Left ventricle myocardium inferior (tissue), 1 donor: ENCODE measurements at regions not wholly inside any gene's neighbourhood (a gene's known extent, or its start where the extent isn't known, plus 50 kb on each side); places are given as distances from the start of the nearest gene placed in this dataset.
"Not testable (repeated sequence)": the region's sequence is repeated elsewhere in the genome, so short reads cannot be mapped to it uniquely, and the experiment has no call there.

Experiments
- DNase-seq: peaks from one replicate; pipeline ENCODE4 v3.0.0-alpha.2; 2020
- H3K27ac ChIP-seq: fragments of 200-600 bp; replicated peaks from 2 replicates; pipeline ENCODE4 v1.8.0; 2021
- H3K27me3 ChIP-seq: fragments of 200-600 bp; 2 replicates; pipeline ENCODE4 v1.8.0; 2021; ENCODE audit warnings: low read depth
- H3K36me3 ChIP-seq: fragments of 200-600 bp; 2 replicates; pipeline ENCODE4 v1.8.0; 2021
- H3K4me1 ChIP-seq: fragments of 200-600 bp; 2 replicates; pipeline ENCODE4 v1.8.0; 2021
- H3K4me3 ChIP-seq: fragments of 200-600 bp; 2 replicates; pipeline ENCODE4 v1.8.0; 2021; ENCODE audit warnings: mild to moderate bottlenecking, moderate library complexity
- H3K9me3 ChIP-seq: fragments of 200-600 bp; replicated peaks from 2 replicates; pipeline ENCODE4 v1.8.0; 2021
- intact Hi-C: fragments of 100-400 bp; cut with micrococcal nuclease; formaldehyde crosslinking; loops from one replicate; pipeline ENCODE4 v1.11.0; 2022
- TF ChIP-seq, protein P1 (sequence below): fragments of 200-600 bp; IDR thresholded peaks from 2 replicates; pipeline ENCODE4 v1.8.0; 2021; ENCODE audit warnings: antibody characterized with exemption, mild to moderate bottlenecking, borderline replicate concordance
- donor health status: DM: no; HTN: yes; CAD: no; lungs with severe emphysema.

DNA sequence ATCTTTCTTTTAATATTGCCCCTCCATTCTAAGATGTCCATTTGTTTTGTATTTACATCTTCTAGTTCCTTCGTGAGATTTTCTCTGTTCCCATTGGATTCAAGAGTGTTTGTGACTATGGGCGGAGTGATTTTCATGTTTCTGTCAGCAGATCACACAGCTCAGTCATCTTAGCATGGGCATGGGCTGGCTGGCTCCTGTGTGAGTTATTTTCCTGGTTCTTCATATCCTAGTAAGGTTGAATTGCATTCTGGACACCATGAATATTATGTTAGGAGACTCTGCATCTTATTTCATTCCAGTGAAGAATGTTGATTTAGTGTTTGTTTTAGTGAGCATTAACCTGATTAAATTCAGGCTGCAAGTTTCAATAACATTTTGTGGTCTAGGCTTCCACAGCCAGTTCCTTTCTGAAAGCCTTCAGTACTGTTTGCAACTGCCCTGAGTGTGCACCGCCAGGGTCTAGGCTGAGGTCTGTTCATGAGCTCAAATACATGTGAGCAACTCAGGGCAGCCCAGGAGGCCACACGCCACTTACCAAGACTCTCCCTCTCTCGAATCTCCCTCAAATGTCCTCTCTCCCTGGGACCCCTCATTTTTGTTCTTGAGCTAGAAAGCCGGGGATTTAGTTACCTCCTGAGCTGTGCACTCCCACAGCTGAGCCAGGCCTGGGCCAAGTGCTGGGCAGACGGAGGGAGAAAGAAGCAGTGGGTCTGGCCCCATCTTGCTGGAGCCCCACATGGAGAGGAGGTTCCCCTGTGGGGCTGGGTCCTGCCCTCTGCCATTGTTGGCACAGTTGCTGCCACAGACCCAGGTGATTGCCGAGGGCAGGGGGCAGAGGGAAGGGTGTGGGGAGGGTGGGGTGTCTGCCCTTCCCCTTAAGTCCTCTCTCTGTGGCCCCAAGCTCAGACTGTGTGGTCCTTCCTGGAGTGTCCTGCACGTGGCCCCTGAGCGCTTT is 145.9 kb downstream of the RTP5 start:
- no peak for DNase-seq

GRCh38 chr2:242017086-242017485 is 147.6 kb downstream of the RTP5 start:
- Histone ChIP-seq H3K9me3 (no peaks in the 10 kb centered on the region), H3K36me3 (no peaks in the 10 kb centered on the region), H3K4me1 (no peaks in the 10 kb centered on the region), H3K4me3 (no peak overlapping the region), H3K27me3 (peaks cover 12% of the 10 kb centered on the region), H3K27ac (no peak overlapping the region)
- intact Hi-C loops, result no loop called here
- DNase-seq, result no peak
- TF ChIP-seq, protein P1, sequence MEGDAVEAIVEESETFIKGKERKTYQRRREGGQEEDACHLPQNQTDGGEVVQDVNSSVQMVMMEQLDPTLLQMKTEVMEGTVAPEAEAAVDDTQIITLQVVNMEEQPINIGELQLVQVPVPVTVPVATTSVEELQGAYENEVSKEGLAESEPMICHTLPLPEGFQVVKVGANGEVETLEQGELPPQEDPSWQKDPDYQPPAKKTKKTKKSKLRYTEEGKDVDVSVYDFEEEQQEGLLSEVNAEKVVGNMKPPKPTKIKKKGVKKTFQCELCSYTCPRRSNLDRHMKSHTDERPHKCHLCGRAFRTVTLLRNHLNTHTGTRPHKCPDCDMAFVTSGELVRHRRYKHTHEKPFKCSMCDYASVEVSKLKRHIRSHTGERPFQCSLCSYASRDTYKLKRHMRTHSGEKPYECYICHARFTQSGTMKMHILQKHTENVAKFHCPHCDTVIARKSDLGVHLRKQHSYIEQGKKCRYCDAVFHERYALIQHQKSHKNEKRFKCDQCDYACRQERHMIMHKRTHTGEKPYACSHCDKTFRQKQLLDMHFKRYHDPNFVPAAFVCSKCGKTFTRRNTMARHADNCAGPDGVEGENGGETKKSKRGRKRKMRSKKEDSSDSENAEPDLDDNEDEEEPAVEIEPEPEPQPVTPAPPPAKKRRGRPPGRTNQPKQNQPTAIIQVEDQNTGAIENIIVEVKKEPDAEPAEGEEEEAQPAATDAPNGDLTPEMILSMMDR, result no peak

More for the DNA sequence above, 145.9 kb downstream of the RTP5 start:
- H3K4me3 ChIP-seq, result no peak overlapping the region
- H3K9me3 ChIP-seq, result no peaks in the 10 kb centered on the region
- TF ChIP-seq, protein P1, result no peak
- intact Hi-C loops, result no loop called here
- H3K36me3 ChIP-seq, result no peaks in the 10 kb centered on the region
- H3K27ac ChIP-seq, result no peak overlapping the region
- no peaks in the 10 kb centered on the region for H3K4me1 ChIP-seq
- peaks cover 12% of the 10 kb centered on the region for H3K27me3 ChIP-seq

GRCh38 chr2:242018416-242018815 is 148.9 kb downstream of the RTP5 start:
- H3K27ac ChIP-seq, H3K36me3 ChIP-seq, H3K9me3 ChIP-seq, H3K4me3 ChIP-seq, DNase-seq, intact Hi-C loops, H3K4me1 ChIP-seq: not testable (repeated sequence)
- peaks cover 17% of the 10 kb centered on the region for H3K27me3 ChIP-seq

DNA sequence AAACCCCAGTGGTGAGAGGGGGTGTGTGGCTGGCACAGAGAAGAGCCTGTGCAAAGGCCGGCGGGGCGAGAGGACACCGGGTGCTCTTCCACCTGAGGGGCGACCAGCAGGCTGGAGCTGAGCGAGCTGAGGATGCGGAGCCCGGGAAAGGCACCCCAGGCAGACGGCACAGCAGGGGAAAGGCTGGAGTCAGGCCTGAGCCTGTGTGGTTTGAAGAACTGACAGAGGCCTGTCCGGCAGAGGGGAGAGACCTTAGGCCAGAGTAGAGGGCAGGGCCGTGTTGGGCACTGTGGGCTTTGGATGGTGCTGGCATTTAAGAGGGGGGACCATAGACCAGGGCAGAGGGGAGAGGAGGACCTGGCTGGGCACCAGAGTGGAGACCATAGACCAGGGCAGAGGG is 149.8 kb downstream of the RTP5 start:
- TF ChIP-seq, protein P1, result no peak
- H3K27ac ChIP-seq, result no peak overlapping the region
- H3K27me3 ChIP-seq, result peaks cover 25% of the 10 kb centered on the region
- no peaks in the 10 kb centered on the region for H3K4me1 ChIP-seq
- no peaks in the 10 kb centered on the region for H3K9me3 ChIP-seq
- no peak for DNase-seq
- intact Hi-C loops, result no loop called here
- H3K4me3 ChIP-seq, result no peak overlapping the region
- H3K36me3 ChIP-seq, result no peaks in the 10 kb centered on the region

GRCh38 chr2:242020196-242021004 is 150.9 kb downstream of the RTP5 start:
- peak; percentile 52 for DNase-seq
- Histone ChIP-seq H3K9me3 (no peaks in the 10 kb centered on the region), H3K4me1 (no peaks in the 10 kb centered on the region), H3K27me3 (peaks cover 36% of the 10 kb centered on the region), H3K4me3 (no peak overlapping the region), H3K27ac (no peak overlapping the region), H3K36me3 (no peaks in the 10 kb centered on the region)
- TF ChIP-seq, protein P1, result peak; percentile 21
- intact Hi-C loops, result no loop called here
